ENCODE measurements at regions not wholly inside any gene's neighbourhood (a gene's known extent, or its start where the extent isn't known, plus 50 kb on each side); places are given as distances from the start of the nearest gene placed in this dataset.

DNA sequence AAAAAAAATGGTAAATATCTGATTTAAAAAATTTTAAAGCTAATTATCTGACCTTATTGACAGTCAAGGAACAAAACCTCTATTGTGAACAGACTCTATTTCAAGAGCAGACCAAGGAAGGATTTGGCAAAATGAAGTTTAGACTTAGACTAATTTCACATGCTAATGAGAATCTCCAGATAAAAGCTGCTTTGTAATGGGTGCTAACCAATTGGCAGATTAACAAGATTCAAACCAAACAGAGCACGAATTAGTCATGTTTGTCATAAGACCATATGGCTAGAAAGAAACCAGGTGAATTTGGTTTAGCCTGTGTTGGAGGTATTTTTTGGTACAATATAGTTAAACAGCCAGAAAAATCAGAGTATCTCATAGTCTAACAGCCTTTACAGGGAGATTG lies 429.1 kb upstream of the NFE2L3 start:
- intact Hi-C loops (cut with DNase I) = no loop called here

DNA sequence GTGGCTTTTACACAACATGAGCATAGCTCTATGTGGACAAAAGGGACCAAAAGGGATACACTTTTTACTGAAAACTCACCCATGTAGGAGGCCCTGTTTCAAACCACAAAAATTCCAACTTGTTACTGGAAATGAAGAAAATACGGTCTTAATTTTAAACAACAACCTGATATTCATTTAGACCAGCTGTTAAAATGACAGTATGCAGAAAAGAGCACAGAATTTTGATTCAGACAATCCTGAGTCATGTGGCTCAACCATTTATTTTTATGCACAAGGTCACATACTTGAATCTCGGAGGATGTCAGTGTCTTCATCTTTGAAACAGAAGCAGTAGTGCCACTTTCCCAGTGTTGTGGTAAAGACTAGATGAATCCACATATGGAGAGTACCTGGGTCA lies 426.5 kb upstream of the NFE2L3 start:
- no peak overlapping the region for H3K27ac ChIP-seq
- 6 to 18% (median 10%) methylated on average over 2 of the region's 2 CpGs for WGBS, 3 donors
- no peak for DNase-seq
- H3K4me1 ChIP-seq (ENCODE audit: insufficient read depth) = peaks cover 5% of the 10 kb centered on the region
- TF ChIP-seq, protein P1, sequence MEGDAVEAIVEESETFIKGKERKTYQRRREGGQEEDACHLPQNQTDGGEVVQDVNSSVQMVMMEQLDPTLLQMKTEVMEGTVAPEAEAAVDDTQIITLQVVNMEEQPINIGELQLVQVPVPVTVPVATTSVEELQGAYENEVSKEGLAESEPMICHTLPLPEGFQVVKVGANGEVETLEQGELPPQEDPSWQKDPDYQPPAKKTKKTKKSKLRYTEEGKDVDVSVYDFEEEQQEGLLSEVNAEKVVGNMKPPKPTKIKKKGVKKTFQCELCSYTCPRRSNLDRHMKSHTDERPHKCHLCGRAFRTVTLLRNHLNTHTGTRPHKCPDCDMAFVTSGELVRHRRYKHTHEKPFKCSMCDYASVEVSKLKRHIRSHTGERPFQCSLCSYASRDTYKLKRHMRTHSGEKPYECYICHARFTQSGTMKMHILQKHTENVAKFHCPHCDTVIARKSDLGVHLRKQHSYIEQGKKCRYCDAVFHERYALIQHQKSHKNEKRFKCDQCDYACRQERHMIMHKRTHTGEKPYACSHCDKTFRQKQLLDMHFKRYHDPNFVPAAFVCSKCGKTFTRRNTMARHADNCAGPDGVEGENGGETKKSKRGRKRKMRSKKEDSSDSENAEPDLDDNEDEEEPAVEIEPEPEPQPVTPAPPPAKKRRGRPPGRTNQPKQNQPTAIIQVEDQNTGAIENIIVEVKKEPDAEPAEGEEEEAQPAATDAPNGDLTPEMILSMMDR (IDR thresholded peaks at IDR 0.05) = no peak
- TF ChIP-seq POLR2A (IDR thresholded peaks at IDR 0.05) (no peak), EP300 (IDR thresholded peaks at IDR 0.05) (no peak)
- H3K4me3 ChIP-seq = no peak overlapping the region
- no peaks in the 10 kb centered on the region for H3K9me3 ChIP-seq
- no peaks in the 10 kb centered on the region for H3K36me3 ChIP-seq
- H3K27me3 ChIP-seq = no peaks in the 10 kb centered on the region
- intact Hi-C loops (cut with DNase I) = no loop called here

More for the DNA sequence above, 429.1 kb upstream of the NFE2L3 start:
- peaks cover 12% of the 10 kb centered on the region for H3K4me1 ChIP-seq (ENCODE audit: insufficient read depth)
- H3K9me3 ChIP-seq = no peaks in the 10 kb centered on the region
- H3K27me3 ChIP-seq = no peaks in the 10 kb centered on the region
- no peaks in the 10 kb centered on the region for H3K36me3 ChIP-seq
- no peak for DNase-seq
- H3K4me3 ChIP-seq = no peak overlapping the region
- H3K27ac ChIP-seq = no peak overlapping the region
- 38 to 68% (median 57%) methylated on average over 1 of the region's 1 CpG for WGBS, 3 donors
- TF ChIP-seq, protein P1 (IDR thresholded peaks at IDR 0.05) = no peak
- TF ChIP-seq EP300 (IDR thresholded peaks at IDR 0.05) (no peak), POLR2A (IDR thresholded peaks at IDR 0.05) (no peak)

DNA sequence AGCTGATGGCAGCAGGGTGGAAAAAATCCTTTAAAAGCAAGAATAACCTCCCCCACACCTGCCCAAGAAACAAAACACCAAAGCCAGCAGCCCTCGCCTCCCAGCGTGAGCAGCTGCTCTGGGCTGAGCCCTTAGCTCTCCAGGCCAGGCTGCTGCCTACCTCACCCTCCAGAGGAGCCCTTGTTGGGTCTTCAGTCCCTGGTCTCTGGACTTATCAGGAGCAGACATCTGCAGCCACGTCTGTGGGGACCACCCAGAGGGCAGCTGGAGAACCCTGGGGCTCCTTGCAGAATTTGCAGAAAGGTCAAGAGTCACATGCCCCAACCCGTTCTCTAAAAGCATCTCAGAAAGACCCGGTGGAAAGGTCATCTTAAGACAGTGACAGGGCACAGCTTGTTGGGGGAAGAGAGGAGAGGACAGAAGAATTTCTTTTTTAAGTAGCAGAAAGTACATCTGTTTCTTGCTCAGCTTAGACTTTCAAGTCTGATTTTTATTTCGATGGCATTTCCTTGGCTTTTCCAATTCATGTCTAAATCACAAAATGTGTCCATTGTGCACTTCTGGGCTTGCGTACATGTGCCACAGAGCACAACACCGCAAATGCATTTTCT lies 425.7 kb upstream of the NFE2L3 start:
- no peaks in the 10 kb centered on the region for H3K36me3 ChIP-seq
- no peaks in the 10 kb centered on the region for H3K9me3 ChIP-seq
- no peak overlapping the region for H3K4me3 ChIP-seq
- intact Hi-C loops (cut with DNase I) = no loop called here
- 61 to 64% (median 61%) methylated on average over 8 of the region's 8 CpGs for WGBS, 3 donors
- H3K4me1 ChIP-seq (ENCODE audit: insufficient read depth) = peaks cover 6% of the 10 kb centered on the region
- no peaks in the 10 kb centered on the region for H3K27me3 ChIP-seq
- H3K27ac ChIP-seq = no peak overlapping the region
- DNase-seq = no peak
- no peak for TF ChIP-seq EP300 (IDR thresholded peaks at IDR 0.05)
- no peak for TF ChIP-seq POLR2A (IDR thresholded peaks at IDR 0.05)

DNA sequence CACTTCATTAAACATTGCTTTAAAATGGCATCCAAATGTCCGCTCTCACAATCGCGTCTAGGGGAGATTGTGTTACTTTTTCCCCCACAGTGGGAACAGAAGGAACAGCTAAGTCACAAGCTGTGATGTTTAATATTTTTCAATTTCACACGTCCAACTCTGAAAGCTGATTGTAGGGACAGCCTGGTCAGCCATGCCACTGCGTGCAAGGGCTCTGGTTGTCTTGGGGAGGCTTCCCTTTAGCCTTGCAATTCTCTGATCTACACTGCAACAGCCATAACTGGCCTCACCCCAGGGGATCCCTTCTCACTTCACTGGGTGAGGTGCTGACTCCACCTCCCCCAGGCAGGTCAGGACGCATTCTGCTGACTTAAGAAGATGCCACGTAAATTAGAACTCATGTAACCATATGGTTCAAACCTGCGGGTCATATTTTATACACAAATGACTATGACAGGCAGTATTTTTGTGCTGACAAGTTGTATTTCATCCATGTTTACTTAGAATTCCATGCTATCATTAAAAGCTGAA lies 425.2 kb upstream of the NFE2L3 start:
- intact Hi-C loops (cut with DNase I) = no loop called here
- Histone ChIP-seq H3K4me3 (no peak overlapping the region), H3K36me3 (no peaks in the 10 kb centered on the region), H3K27ac (no peak overlapping the region), H3K9me3 (no peaks in the 10 kb centered on the region), H3K27me3 (no peaks in the 10 kb centered on the region), H3K4me1 (ENCODE audit: insufficient read depth) (peaks cover 6% of the 10 kb centered on the region)
- TF ChIP-seq POLR2A (IDR thresholded peaks at IDR 0.05) (no peak), EP300 (IDR thresholded peaks at IDR 0.05) (no peak)
- TF ChIP-seq, protein P1 (IDR thresholded peaks at IDR 0.05) = no peak
- 81 to 92% (median 91%) methylated on average over 8 of the region's 8 CpGs for WGBS, 3 donors
- DNase-seq = no peak

DNA sequence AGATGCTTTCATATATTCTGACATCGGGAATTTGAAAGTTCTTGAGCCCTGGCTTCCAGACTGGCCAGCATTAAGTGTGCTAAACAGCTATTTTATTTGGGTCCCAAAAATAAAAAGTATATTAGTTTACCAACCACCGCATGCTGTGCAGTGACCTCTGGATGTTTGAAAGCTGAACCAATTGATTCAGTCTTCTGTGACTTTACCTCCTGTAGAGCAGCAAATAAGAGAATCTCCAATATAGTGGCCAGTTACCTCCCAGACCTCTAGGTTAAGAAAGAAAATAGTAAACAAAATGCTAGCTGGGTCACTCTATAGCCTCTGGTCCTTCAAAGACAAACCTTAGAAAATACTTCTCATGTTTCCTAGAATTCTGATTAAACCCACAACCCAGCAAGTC lies 424.6 kb upstream of the NFE2L3 start:
- WGBS, 3 donors = 37 to 89% (median 63%) methylated on average over 2 of the region's 2 CpGs
- intact Hi-C loops (cut with DNase I) = no loop called here
- no peaks in the 10 kb centered on the region for H3K9me3 ChIP-seq
- no peaks in the 10 kb centered on the region for H3K36me3 ChIP-seq
- TF ChIP-seq, protein P1 (IDR thresholded peaks at IDR 0.05) = no peak
- TF ChIP-seq POLR2A (IDR thresholded peaks at IDR 0.05) (no peak), EP300 (IDR thresholded peaks at IDR 0.05) (no peak)
- no peaks in the 10 kb centered on the region for H3K27me3 ChIP-seq
- no peak overlapping the region for H3K27ac ChIP-seq
- H3K4me1 ChIP-seq (ENCODE audit: insufficient read depth) = peaks cover 10% of the 10 kb centered on the region
- H3K4me3 ChIP-seq = no peak overlapping the region
- no peak for DNase-seq
